ENCODE measurements at regions not wholly inside any gene's neighbourhood (a gene's known extent, or its start where the extent isn't known, plus 50 kb on each side); places are given as distances from the start of the nearest gene placed in this dataset.
"Not testable (repeated sequence)": the region's sequence is repeated elsewhere in the genome, so short reads cannot be mapped to it uniquely, and the experiment has no call there.

DNA sequence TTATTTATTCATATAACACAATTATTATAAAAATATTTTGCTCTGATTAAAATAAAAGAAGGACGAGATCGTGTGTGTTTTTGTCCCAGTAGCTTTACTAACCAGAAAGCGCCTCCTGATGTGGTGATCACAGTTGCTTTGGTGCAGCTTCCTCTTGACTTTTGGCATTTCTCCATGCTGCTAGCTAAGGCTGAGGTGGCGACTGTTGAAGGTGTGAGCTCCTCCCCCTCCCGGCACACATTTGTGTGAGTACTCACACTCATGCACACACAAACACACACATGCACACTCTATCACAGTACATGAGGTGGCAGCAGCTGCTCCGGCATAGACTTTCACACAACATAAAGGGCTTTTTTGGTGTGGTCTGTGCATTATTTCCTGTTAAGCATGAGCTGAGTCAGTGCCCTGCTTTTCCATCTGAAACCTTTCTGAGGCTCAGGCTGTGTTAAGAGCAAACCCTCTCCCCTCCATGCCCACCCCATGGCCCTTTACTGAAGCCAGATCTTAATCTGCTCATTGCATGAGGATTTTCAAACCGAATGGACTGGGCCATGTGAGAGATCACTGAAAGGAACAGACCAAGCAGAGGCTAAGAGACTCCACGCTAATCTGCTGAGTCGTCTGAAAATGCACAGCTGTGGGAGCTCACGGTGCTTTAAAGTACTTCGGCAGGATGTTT is 53.3 kb downstream of the FOXD4L1 start:
- DNase-seq (ENCODE audit: low spot score), result not testable (repeated sequence)

DNA sequence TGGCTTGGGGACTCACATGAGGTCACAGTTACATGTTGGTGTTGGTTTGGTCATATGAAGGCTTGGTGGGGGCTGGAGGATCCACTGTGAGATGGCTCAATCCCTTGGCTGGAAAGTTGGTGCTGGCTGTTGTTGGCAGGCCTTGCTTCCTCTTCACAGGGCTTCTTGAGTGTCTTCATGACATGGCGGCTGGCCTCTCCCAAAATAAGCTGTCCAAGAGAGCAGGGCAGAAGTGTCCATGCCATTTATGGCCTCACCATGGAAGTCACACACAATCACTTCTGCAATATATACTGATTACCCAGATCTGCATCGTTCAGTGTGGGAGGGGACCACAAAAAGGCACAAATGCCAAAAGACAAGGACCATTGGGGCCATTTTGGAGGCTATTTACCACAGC is 61.4 kb downstream of the FOXD4L1 start:
- DNase-seq (ENCODE audit: low spot score), result not testable (repeated sequence)

DNA sequence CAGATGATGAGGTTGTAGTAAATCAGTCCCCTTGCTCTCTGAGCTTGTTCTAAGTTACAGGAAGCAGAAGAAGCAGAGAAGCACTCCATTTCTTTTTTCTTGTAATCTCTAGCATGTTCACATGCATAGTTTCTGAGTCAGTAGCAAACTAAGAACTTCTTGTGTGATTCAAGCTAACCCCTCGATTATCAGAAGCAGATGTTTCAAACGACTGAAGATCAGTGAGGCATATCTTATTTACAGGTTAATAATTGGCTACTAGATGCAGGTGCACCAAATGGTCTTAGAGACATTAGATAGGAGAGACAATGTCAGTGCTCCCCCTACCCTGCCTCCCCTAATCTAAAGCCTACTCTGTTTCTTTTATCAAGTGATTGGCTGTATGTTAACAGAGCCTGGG is 64.2 kb downstream of the FOXD4L1 start:
- not testable (repeated sequence) for DNase-seq (ENCODE audit: low spot score)

DNA sequence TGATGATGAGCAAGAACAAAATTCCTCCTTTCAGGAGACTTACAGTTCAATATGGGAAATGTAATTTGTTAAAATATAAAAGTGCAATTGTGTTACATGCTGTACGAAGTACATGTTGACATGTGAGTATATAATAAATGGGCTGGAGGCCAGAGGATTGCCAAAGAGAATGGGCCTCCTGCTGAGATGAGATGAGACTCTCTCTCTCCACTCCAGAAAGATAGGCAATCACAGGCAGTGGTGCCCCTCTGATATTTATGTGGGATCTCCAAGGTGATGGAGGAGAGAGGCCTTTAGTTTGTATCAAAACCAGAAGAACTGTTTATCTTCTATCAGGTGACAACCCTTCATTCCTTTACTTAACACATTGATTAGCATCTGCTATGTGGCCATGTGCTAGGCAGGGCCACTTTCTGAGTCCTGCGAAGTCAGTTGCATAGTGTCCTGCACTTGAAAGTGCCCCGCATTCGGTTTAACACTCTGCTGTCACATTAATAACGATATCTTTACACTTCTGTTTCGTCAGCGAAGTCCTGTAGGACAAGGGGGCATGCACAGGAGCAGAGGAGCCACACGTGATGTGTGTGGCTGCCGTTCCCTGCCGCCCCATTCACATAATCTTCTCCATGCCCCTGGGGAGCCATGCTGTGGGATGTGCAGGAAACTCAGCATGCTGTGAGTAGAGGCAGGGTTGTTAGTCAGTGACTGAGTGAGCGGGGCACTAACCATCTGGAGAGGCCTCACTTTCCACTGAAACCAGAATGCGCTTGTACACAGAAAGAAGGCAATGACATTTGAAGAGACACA is 60.2 kb upstream of the RABL2A start:
- peak; percentile 6 for DNase-seq (ENCODE audit: low spot score)

DNA sequence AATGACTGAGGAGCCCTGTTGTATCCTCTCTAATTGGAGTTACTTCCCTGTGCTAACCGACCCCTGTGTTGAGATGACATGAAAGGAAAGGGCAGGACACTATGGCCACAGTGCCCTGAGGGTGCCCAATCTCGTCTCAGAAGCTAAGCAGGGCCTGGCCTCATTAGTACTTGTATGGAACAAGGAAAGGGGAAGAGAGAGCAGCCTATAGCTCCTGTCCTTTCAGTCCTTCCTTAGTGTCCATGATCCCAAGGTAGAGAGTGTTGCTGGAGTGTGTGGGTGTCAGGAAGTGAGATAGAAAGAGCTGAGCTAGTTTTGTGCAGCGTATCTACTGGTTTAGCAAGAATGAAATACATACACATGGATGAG is 59.6 kb upstream of the RABL2A start:
- DNase-seq (ENCODE audit: low spot score), result not testable (repeated sequence)

DNA sequence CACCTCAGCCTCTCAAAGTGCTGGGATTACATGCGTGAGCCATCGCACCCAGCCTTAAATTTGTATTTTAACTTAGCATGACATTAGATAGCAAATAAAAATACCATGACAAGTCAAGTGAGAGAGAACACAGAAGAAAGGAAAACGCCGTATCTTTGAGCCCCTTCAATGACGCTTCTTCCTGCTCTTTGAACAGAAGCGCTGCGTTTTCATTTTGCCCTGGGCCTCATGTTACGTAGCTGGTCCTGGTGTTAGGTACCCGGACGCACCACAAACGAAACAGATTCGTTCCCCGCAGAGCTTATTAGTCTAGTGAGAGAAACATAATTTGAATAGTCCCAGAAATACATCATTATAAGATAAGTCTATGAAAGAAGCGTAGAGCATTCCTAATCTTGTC is 58.8 kb upstream of the RABL2A start:
- peak; percentile 2 for DNase-seq (ENCODE audit: low spot score)

DNA sequence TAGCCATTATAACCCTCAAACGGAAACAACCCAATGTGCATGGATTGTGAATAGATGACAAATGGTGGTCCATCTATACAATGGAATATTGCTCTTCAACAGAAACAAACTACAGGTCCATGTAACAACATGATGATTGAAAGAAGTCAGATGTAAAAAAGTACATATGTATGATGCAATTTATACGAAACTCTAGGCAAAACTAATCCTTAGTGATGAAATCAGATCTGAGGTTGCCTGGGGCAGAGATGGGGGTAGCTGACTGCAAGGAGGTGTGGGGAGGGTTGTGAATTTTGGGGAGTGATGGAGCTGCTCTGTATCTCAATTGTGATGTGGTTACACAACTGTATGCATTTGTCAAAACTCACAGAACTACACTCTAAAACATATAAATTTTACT is 57.0 kb upstream of the RABL2A start:
- not testable (repeated sequence) for DNase-seq (ENCODE audit: low spot score)

DNA sequence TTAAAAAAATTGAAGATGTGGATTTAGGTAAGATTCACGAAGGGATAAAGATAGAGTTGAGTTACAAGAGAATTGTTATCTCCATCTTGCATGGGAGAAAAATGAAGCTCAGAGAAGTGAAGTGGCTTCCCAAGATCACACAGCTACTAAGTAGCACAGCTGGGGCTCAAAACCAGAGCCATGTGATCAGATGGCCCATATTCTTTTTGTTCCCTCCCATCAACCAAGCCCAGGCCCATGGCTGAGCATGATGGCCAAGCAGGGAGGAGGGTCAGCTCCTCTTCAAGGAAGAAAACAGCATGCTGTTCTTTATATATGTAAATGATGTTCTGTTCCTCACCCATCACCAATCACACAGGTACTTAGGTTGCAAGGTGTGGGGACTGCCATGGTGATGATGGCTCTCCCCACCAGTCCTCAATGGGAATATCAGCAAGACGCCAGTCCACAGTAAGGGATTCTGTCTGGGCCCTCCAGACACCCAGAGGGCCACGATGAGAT is 56.5 kb upstream of the RABL2A start:
- not testable (repeated sequence) for DNase-seq (ENCODE audit: low spot score)

DNA sequence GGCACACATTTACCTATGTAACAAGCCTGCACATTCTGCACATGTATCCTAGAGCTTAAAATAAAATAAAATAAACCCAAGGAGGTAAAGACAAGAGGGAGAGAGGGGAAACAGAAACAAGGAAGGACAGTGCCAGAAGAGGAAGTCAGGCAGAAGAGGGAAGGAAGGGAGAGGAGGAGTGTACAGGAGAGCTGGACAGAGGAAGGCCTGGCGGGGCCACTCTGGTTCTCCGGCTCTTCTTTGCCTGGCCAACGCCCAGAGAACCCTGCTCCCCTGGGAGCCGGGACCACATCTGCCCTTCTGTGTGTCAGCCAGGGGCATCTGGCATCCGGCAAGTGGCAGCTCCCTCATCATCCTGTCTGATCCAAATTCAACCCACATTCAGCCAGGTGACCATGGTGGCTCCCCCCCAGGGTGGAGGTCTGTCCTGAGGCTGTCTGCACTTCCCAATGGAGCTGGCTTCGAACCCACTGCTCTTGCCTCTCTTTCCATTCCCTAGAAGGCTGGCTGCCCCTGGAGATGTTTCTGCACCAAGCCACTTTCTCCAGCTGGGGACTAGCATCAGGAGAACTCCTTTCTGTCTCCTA is 55.5 kb upstream of the RABL2A start:
- not testable (repeated sequence) for DNase-seq (ENCODE audit: low spot score)

DNA sequence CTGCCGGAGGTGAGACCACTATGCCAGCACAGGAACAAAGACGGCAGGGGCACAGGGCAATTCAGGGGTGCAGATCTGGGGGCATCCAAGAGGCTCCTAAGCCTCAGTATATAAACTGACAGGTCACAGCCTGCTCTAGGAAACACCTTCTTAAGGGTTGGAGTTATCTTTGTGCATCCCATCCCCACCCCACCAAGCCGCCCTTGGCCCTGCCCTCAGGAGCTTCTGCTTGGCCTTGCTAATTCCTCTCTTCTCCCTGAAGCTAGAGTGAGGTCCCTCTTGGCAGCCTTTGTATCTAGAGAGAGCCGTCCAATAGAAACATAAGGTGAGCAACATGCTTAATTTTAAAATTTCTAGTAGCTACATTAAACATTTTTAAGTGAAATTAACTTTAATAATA is 51.3 kb upstream of the RABL2A start:
- DNase-seq (ENCODE audit: low spot score), result not testable (repeated sequence)

DNA sequence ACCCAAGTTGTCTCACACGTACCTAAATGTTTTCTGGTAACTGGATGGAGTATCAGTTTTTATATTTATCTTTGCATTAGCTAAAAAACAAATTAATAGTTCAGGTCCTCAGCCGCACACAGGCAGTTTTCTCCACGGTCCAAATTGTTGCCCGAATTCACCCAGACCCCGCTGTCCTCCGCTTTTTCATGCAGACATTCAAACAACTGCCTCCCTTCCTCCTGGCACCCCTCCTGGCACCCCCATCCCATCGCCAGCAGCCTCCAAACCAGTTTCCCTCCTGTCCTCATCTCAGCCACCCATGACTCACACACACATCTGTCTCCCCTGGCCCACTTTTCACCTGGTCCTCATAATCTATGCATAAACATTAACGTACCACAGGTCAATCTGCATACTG is 50.7 kb upstream of the RABL2A start:
- not testable (repeated sequence) for DNase-seq (ENCODE audit: low spot score)
